Activated CD4-positive, alpha-beta T cell treated with anti-CD3 and anti-CD28 coated beads, Interleukin-2, amount 10 ng/mL, durations not matched to agents 24 days and 14 days (primary cell): ENCODE measurements at regions not wholly inside any gene's neighbourhood (a gene's known extent, or its start where the extent isn't known, plus 50 kb on each side); places are given as distances from the start of the nearest gene placed in this dataset.
"Not testable (repeated sequence)": the region's sequence is repeated elsewhere in the genome, so short reads cannot be mapped to it uniquely, and the experiment has no call there.

Experiments used
- DNase-seq: peaks from one replicate; pipeline ENCODE4 v3.0.0; 2022
- H3K27ac Mint-ChIP-seq: one replicate; pipeline ENCODE4 v1.8.0; 2022; ENCODE audit warnings: mild to moderate bottlenecking, mixed read lengths
- H3K27me3 Mint-ChIP-seq: one replicate; pipeline ENCODE4 v1.8.0; 2022; ENCODE audit warnings: mixed read lengths
- H3K36me3 Mint-ChIP-seq: one replicate; pipeline ENCODE4 v1.8.0; 2022; ENCODE audit warnings: low read depth, mild to moderate bottlenecking, mixed read lengths
- H3K4me1 Mint-ChIP-seq: one replicate; pipeline ENCODE4 v1.8.0; 2021; ENCODE audit warnings: mixed read lengths
- H3K4me3 Mint-ChIP-seq: one replicate; pipeline ENCODE4 v1.8.0; 2022; ENCODE audit warnings: mild to moderate bottlenecking, moderate library complexity, mixed read lengths
- H3K9me3 Mint-ChIP-seq: one replicate; pipeline ENCODE4 v1.8.0; 2021; ENCODE audit warnings: mixed read lengths
- intact Hi-C: fragments of 100-400 bp; cut with micrococcal nuclease; formaldehyde crosslinking; loops from one replicate; pipeline ENCODE4 v1.15.1; 2023

GRCh38 chr20:12750221-12750620 lies 258.6 kb upstream of the SPTLC3 start:
- intact Hi-C loops, result no loop called here
- Mint-ChIP-seq H3K27me3 (no peaks in the 10 kb centered on the region), H3K4me3 (no peak overlapping the region), H3K4me1 (no peaks in the 10 kb centered on the region), H3K9me3 (no peaks in the 10 kb centered on the region), H3K27ac (no peak overlapping the region), H3K36me3 (no peaks in the 10 kb centered on the region)
- no peak for DNase-seq

- H3K27me3 Mint-ChIP-seq, DNase-seq, H3K9me3 Mint-ChIP-seq, intact Hi-C loops, H3K27ac Mint-ChIP-seq, H3K36me3 Mint-ChIP-seq, H3K4me3 Mint-ChIP-seq, H3K4me1 Mint-ChIP-seq: not testable (repeated sequence)
These were observed 255.7 kb upstream of the SPTLC3 start for GRCh38 chr20:12752900-12753693.

DNA sequence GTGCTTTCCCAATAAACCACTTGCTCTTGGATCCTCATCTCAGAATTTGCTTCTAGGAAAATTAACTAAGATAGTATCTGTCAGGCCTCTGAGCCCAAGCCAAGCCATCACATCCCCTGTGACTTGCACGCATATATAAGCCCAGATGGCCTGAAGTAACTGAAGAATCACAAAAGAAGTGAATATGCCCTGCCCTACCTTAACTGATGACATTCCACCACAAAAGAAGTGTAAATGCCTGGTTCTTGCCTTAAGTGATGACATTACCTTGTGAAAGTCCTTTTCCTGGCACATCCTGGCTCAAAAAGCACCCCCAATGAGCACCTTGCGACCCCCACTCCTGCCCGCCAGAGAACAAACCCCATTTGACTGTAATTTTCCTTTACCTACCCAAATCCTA lies 255.0 kb upstream of the SPTLC3 start:
- H3K4me3 Mint-ChIP-seq, DNase-seq, H3K4me1 Mint-ChIP-seq, H3K27me3 Mint-ChIP-seq, H3K36me3 Mint-ChIP-seq, intact Hi-C loops, H3K9me3 Mint-ChIP-seq, H3K27ac Mint-ChIP-seq: not testable (repeated sequence)

GRCh38 chr20:12759493-12759892 lies 249.3 kb upstream of the SPTLC3 start:
- H3K4me3 Mint-ChIP-seq, H3K4me1 Mint-ChIP-seq, H3K27me3 Mint-ChIP-seq, intact Hi-C loops, H3K9me3 Mint-ChIP-seq, H3K27ac Mint-ChIP-seq, DNase-seq, H3K36me3 Mint-ChIP-seq: not testable (repeated sequence)

DNA sequence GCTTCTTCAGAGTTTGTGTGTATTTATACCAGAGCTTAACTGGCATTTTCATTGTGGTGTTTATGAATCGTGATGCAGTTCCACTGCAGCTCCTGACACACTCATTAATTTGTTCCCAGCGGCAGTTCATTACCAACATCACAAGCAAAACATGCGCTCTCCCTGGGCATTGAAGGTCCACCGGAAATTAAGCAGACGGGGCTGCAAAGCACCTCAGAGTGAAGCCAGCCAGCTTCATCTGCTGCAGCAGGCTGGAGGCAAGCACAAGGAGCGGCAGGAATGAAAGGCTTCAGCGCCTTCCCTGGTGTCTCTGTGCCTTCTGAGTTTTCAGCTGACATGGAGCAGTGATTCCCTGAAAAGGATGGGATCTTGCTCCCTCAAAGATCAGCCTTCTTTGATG lies 246.0 kb upstream of the SPTLC3 start:
- intact Hi-C loops, result no loop called here
- H3K4me1 Mint-ChIP-seq, result no peaks in the 10 kb centered on the region
- H3K27ac Mint-ChIP-seq, result no peak overlapping the region
- no peaks in the 10 kb centered on the region for H3K27me3 Mint-ChIP-seq
- H3K9me3 Mint-ChIP-seq, result no peaks in the 10 kb centered on the region
- DNase-seq, result no peak
- H3K4me3 Mint-ChIP-seq, result no peak overlapping the region
- H3K36me3 Mint-ChIP-seq, result no peaks in the 10 kb centered on the region

- H3K4me3 Mint-ChIP-seq, result no peak overlapping the region
- H3K4me1 Mint-ChIP-seq, result no peaks in the 10 kb centered on the region
- intact Hi-C loops, result no loop called here
- no peak overlapping the region for H3K27ac Mint-ChIP-seq
- no peak for DNase-seq
- H3K27me3 Mint-ChIP-seq, result no peaks in the 10 kb centered on the region
- no peaks in the 10 kb centered on the region for H3K36me3 Mint-ChIP-seq
- H3K9me3 Mint-ChIP-seq, result no peaks in the 10 kb centered on the region
These were observed 245.4 kb upstream of the SPTLC3 start for GRCh38 chr20:12763406-12763805.

- no peak for DNase-seq
- Mint-ChIP-seq H3K4me3 (no peak overlapping the region), H3K27ac (no peak overlapping the region), H3K36me3 (no peaks in the 10 kb centered on the region), H3K4me1 (no peaks in the 10 kb centered on the region), H3K9me3 (no peaks in the 10 kb centered on the region), H3K27me3 (no peaks in the 10 kb centered on the region)
- intact Hi-C loops, result no loop called here
These were observed 244.7 kb upstream of the SPTLC3 start for GRCh38 chr20:12764053-12764452.

GRCh38 chr20:12764851-12765250 lies 243.9 kb upstream of the SPTLC3 start:
- H3K9me3 Mint-ChIP-seq, result no peaks in the 10 kb centered on the region
- no peaks in the 10 kb centered on the region for H3K27me3 Mint-ChIP-seq
- DNase-seq, result no peak
- no peaks in the 10 kb centered on the region for H3K36me3 Mint-ChIP-seq
- no peaks in the 10 kb centered on the region for H3K4me1 Mint-ChIP-seq
- intact Hi-C loops, result no loop called here
- H3K27ac Mint-ChIP-seq, result no peak overlapping the region
- no peak overlapping the region for H3K4me3 Mint-ChIP-seq

- intact Hi-C loops, result no loop called here
- no peak overlapping the region for H3K4me3 Mint-ChIP-seq
- DNase-seq, result no peak
- no peaks in the 10 kb centered on the region for H3K27me3 Mint-ChIP-seq
- no peaks in the 10 kb centered on the region for H3K9me3 Mint-ChIP-seq
- H3K36me3 Mint-ChIP-seq, result no peaks in the 10 kb centered on the region
- H3K4me1 Mint-ChIP-seq, result no peaks in the 10 kb centered on the region
- H3K27ac Mint-ChIP-seq, result no peak overlapping the region
These were observed 234.8 kb upstream of the SPTLC3 start for GRCh38 chr20:12773936-12774335.

DNA sequence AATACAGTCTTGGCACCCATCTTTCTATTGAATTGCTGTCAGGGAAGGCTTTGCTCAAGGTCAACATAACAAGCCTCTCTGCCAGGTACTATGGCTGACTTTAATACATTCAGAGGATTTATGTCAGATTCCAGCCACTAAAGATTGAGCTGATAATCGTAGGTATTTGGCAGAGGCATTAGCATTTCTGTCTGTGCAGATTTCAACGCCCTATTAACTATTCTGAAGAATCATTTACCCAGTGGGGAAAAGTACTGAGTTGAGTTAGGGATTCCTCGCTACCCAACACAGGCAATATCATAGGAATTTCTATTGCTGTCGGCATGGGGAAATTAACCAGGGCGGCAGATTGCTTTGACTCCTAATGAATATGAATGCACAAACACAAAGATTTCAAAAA lies 233.7 kb upstream of the SPTLC3 start:
- Mint-ChIP-seq H3K27ac (no peak overlapping the region), H3K27me3 (no peaks in the 10 kb centered on the region), H3K36me3 (no peaks in the 10 kb centered on the region), H3K4me1 (no peaks in the 10 kb centered on the region), H3K4me3 (no peak overlapping the region), H3K9me3 (no peaks in the 10 kb centered on the region)
- DNase-seq, result no peak
- intact Hi-C loops, result no loop called here

GRCh38 chr20:12777016-12777415 lies 231.8 kb upstream of the SPTLC3 start:
- H3K4me1 Mint-ChIP-seq, result no peaks in the 10 kb centered on the region
- H3K27me3 Mint-ChIP-seq, result no peaks in the 10 kb centered on the region
- H3K9me3 Mint-ChIP-seq, result no peaks in the 10 kb centered on the region
- intact Hi-C loops, result no loop called here
- no peak for DNase-seq
- H3K36me3 Mint-ChIP-seq, result no peaks in the 10 kb centered on the region
- H3K27ac Mint-ChIP-seq, result no peak overlapping the region
- no peak overlapping the region for H3K4me3 Mint-ChIP-seq

DNA sequence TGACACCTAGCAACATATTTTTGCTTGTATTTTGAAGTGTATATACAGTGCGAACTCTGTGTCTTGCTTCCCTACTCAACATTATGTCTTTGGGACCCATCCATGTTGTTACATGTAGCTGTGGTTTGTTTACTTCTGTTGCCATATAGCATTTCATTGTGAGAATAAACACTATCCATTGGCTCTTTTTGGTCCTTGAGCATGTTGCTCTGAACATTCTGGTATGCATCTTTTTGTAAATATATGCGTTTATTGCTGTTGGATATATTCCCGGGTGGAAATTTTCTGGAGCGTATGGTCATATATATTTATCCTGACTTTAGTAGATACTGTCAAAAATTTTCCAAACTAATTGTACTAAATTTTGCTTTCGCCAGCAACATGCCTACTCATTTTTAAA lies 222.5 kb upstream of the SPTLC3 start:
- Mint-ChIP-seq H3K27me3 (no peaks in the 10 kb centered on the region), H3K4me3 (no peak overlapping the region)
- DNase-seq, result no peak

GRCh38 chr20:12788632-12789299 lies 220.0 kb upstream of the SPTLC3 start:
- Mint-ChIP-seq H3K27ac (no peak overlapping the region), H3K36me3 (no peaks in the 10 kb centered on the region), H3K4me3 (no peak overlapping the region), H3K4me1 (no peaks in the 10 kb centered on the region), H3K27me3 (no peaks in the 10 kb centered on the region), H3K9me3 (no peaks in the 10 kb centered on the region)
- no peak for DNase-seq
- intact Hi-C loops, result no loop called here

More for the DNA sequence above, 222.5 kb upstream of the SPTLC3 start:
- no peaks in the 10 kb centered on the region for H3K9me3 Mint-ChIP-seq
- H3K4me1 Mint-ChIP-seq, result no peaks in the 10 kb centered on the region
- intact Hi-C loops, result no loop called here
- H3K27ac Mint-ChIP-seq, result no peak overlapping the region
- H3K36me3 Mint-ChIP-seq, result no peaks in the 10 kb centered on the region

DNA sequence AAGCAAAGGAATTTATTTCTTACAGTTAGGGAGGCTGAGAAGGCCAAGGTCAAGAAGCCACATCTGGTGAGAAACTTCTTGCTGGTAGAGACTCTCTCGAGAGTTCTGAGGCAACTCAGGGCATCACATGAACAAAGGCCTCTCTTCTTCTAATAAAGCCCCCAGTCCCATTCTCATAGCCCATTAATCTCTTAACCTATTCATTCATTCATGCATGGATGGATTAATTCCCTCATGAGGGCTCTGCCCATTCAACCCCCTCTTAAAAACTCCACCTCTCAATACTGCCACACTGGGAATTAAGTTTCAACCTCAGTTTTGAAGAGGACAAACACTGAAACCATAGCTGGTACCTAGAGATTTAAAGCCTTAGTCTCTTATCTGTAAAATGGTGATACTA lies 217.9 kb upstream of the SPTLC3 start:
- no peaks in the 10 kb centered on the region for H3K27me3 Mint-ChIP-seq
- DNase-seq, result no peak
- H3K4me3 Mint-ChIP-seq, result no peak overlapping the region
- H3K27ac Mint-ChIP-seq, result no peak overlapping the region
- H3K4me1 Mint-ChIP-seq, result no peaks in the 10 kb centered on the region
- H3K9me3 Mint-ChIP-seq, result no peaks in the 10 kb centered on the region
- intact Hi-C loops, result no loop called here
- H3K36me3 Mint-ChIP-seq, result no peaks in the 10 kb centered on the region

DNA sequence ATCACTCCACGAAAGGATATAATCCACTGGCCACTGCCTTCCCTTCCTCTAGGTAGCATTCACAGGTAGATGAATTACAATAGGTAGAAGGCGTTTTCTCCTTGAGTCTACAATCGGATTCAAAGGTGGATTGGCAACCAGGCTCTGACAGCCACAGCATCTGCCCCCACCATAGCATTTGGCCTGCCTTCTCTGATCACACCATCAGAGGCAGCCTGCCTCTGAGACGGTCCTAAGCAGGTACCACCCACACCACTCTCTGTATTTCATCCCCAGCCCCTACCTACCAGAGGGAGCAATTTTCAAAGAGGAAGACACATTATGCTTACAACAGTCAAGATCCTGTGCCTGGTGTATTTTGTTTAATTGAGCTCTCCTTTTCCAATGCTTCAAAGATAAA lies 210.5 kb upstream of the SPTLC3 start:
- H3K9me3 Mint-ChIP-seq, result peaks cover 3% of the 10 kb centered on the region

More for the DNA sequence above, 210.5 kb upstream of the SPTLC3 start:
- Mint-ChIP-seq H3K27ac (no peak overlapping the region), H3K27me3 (no peaks in the 10 kb centered on the region), H3K4me1 (no peaks in the 10 kb centered on the region), H3K4me3 (no peak overlapping the region), H3K36me3 (no peaks in the 10 kb centered on the region)
- intact Hi-C loops, result no loop called here
- DNase-seq, result no peak
